WTC11 (cell line): ENCODE measurements at regions not wholly inside any gene's neighbourhood (a gene's known extent, or its start where the extent isn't known, plus 50 kb on each side); places are given as distances from the start of the nearest gene placed in this dataset.
"Not testable (repeated sequence)": the region's sequence is repeated elsewhere in the genome, so short reads cannot be mapped to it uniquely, and the experiment has no call there.

Experiments used
- ATAC-seq: fragments of 200-7000 bp; cut with Tn5 transposase; 2 replicates; pipeline ENCODE4 v1.10.0; 2021; ENCODE audit warnings: mild to moderate bottlenecking, moderate library complexity
- CTCF ChIA-PET: fragments of 300-600 bp; sonication (Branson Sonifier 250); formaldehyde crosslinking; loops from one replicate; lab custom pipeline; 2021; ENCODE audit warnings: antibody characterized with exemption; lab: Charles Lee
- POLR2A ChIA-PET: fragments of 350-600 bp; sonication (Branson Sonifier 250); formaldehyde crosslinking; loops from one replicate; lab custom pipeline; 2021; ENCODE audit warnings: antibody characterized with exemption; lab: Charles Lee
- DNase-seq: peaks from one replicate; pipeline ENCODE4 v3.0.0; 2021; ENCODE audit warnings: low spot score
- H3K27ac Mint-ChIP-seq: 2 replicates; pipeline ENCODE4 v1.8.0; 2021; ENCODE audit warnings: mixed read lengths
- H3K27me3 Mint-ChIP-seq: 2 replicates; pipeline ENCODE4 v1.8.0; 2021; ENCODE audit warnings: low read depth, mild to moderate bottlenecking, moderate library complexity, mixed read lengths
- H3K36me3 Mint-ChIP-seq: 2 replicates; pipeline ENCODE4 v1.8.0; 2021; ENCODE audit warnings: mixed read lengths
- H3K4me1 Mint-ChIP-seq: 2 replicates; pipeline ENCODE4 v1.8.0; 2022; ENCODE audit warnings: mixed read lengths
- H3K4me3 Mint-ChIP-seq: 2 replicates; pipeline ENCODE4 v1.8.0; 2021; ENCODE audit warnings: mild to moderate bottlenecking, moderate library complexity, mixed read lengths
- H3K9me3 Mint-ChIP-seq: 2 replicates; pipeline ENCODE4 v1.8.0; 2021; ENCODE audit warnings: mixed read lengths
- AFF4 ChIP-seq: sonication (generic); formaldehyde crosslinking; IDR thresholded peaks from 2 replicates; pipeline ENCODE4 v1.8.1; 2023; ENCODE audit warnings: mild to moderate bottlenecking, missing genetic modification reagents, borderline replicate concordance
- CDX4 ChIP-seq: fragments of 250-450 bp; sonication (Bioruptor Pico); IDR thresholded peaks from 2 replicates; pipeline ENCODE4 v1.9.0; 2021; ENCODE audit warnings: moderate library complexity, mild to moderate bottlenecking, inconsistent platforms, borderline replicate concordance
- E2F4 ChIP-seq: sonication (generic); formaldehyde crosslinking; IDR thresholded peaks from 2 replicates; pipeline ENCODE4 v1.8.1; 2022; ENCODE audit warnings: low read depth, mild to moderate bottlenecking, moderate library complexity, missing genetic modification reagents, borderline replicate concordance
- EMX1 ChIP-seq: fragments of 250-450 bp; sonication (Bioruptor Pico); IDR thresholded peaks from 2 replicates; pipeline ENCODE4 v1.8.0; 2021; ENCODE audit warnings: mild to moderate bottlenecking
- GRHL2 ChIP-seq: fragments of 250-450 bp; sonication (Bioruptor Pico); IDR thresholded peaks from 2 replicates; pipeline ENCODE4 v1.8.0; 2022; ENCODE audit warnings: mild to moderate bottlenecking, moderate library complexity; ENCODE audit not compliant: insufficient replicate concordance, severe bottlenecking
- IRF1 ChIP-seq: sonication (generic); formaldehyde crosslinking; IDR thresholded peaks from 2 replicates; pipeline ENCODE4 v1.8.0; 2023; ENCODE audit warnings: missing genetic modification reagents
- PRDM15 ChIP-seq: sonication (generic); formaldehyde crosslinking; IDR thresholded peaks from 2 replicates; pipeline ENCODE4 v1.8.0; 2022; ENCODE audit warnings: missing genetic modification reagents
- TF ChIP-seq, protein P1 (sequence below): fragments of 250-450 bp; sonication (Bioruptor Pico); IDR thresholded peaks from 2 replicates; pipeline ENCODE4 v2.1.2; 2022; ENCODE audit warnings: mild to moderate bottlenecking, moderate library complexity

DNA sequence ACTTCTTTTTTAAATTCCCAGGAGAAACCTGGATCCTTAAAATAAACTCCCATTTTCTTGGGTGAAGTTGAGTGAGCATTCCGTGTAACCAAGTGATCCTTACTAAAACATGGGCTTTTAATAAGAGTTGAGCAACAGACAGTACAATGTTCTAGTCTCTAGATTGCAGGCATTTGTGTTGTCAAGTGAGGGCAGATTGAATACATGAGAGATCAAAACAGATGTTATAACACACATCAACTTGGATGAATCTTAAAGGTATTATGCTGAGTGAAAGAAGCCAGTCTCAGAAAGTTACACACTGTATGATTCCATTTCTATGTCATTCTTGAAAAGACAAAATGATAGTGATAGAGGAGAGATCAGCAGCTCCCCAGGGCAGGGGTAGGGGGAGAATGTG is 213.9 kb upstream of the CCDC196 start:
- Mint-ChIP-seq H3K36me3 (no peaks in the 10 kb centered on the region), H3K27me3 (no peaks in the 10 kb centered on the region; the same call in 1 of the 2 replicates), H3K4me1 (no peaks in the 10 kb centered on the region), H3K27ac (no peak overlapping the region), H3K9me3 (peaks cover 4% of the 10 kb centered on the region), H3K4me3 (no peak overlapping the region)
- ATAC-seq: no peak
- ChIA-PET CTCF (no interaction called here), POLR2A (no interaction called here)
- DNase-seq: no peak
- no peak for TF ChIP-seq EMX1 (CRISPR knock-in tag)

DNA sequence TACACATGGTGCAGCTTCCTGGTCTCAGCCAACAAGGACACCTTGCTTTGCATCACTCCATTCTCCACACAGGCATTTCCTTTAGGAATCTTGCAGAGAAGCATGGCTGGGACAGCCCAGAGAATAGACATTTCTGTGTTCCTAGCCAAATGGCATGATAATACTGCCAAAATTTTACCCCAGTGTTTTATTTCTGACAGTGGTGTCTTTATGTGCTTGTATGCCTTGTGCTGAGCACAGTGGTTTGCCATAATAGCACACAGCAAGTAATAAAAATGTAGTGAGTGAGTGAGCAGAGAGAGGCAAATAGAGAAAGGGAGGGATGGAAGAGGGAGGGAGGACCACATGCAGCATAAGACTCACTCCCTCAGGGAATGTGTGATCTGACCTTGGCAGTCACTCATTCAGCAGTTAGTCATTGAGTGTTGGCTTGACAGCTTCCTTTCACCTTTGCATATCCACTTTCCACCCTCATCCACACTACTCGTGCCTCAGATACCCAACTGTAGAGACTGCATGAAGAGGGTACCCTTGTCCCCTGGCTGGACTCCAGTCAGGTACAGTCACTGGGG is 212.8 kb upstream of the CCDC196 start:
- peaks cover 7% of the 10 kb centered on the region; the same call in 1 of the 2 replicates for H3K9me3 Mint-ChIP-seq
- no peak overlapping the region for H3K27ac Mint-ChIP-seq
- no peaks in the 10 kb centered on the region; the same call in 1 of the 2 replicates for H3K27me3 Mint-ChIP-seq
- ChIA-PET CTCF (no interaction called here), POLR2A (no interaction called here)
- no peaks in the 10 kb centered on the region for H3K36me3 Mint-ChIP-seq
- H3K4me1 Mint-ChIP-seq: no peaks in the 10 kb centered on the region
- TF ChIP-seq E2F4 (CRISPR knock-in tag): no peak
- TF ChIP-seq AFF4 (CRISPR knock-in tag): no peak
- TF ChIP-seq, protein P1, sequence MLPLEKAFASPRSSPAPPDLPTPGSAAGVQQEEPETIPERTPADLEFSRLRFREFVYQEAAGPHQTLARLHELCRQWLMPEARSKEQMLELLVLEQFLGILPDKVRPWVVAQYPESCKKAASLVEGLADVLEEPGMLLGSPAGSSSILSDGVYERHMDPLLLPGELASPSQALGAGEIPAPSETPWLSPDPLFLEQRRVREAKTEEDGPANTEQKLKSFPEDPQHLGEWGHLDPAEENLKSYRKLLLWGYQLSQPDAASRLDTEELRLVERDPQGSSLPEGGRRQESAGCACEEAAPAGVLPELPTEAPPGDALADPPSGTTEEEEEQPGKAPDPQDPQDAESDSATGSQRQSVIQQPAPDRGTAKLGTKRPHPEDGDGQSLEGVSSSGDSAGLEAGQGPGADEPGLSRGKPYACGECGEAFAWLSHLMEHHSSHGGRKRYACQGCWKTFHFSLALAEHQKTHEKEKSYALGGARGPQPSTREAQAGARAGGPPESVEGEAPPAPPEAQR: no peak
- TF ChIP-seq GRHL2 (CRISPR knock-in tag): no peak
- TF ChIP-seq CDX4 (CRISPR knock-in tag): no peak
- no peak for TF ChIP-seq IRF1 (CRISPR knock-in tag)
- TF ChIP-seq PRDM15 (CRISPR knock-in tag): no peak
- DNase-seq (no peak), ATAC-seq (no peak)
- H3K4me3 Mint-ChIP-seq: no peak overlapping the region

DNA sequence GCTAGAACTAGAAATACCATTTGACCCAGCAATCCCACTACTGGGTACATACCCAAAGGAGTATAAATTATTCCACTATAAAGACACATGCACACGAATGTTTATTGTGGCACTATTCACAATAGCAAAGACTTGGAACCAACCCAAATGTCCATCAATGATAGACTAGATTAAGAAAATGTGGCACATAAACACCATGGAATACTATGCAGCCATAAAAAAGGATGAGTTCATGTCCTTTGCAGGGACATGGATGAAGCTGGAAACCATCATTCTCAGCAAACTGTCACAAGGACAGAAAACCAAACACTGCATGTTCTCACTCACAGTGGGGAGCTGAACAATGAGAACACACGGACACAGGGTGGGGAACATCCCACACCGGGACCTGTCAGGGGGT is 207.8 kb upstream of the CCDC196 start:
- H3K36me3 Mint-ChIP-seq, ATAC-seq, H3K27ac Mint-ChIP-seq, POLR2A ChIA-PET, CTCF ChIA-PET, H3K4me3 Mint-ChIP-seq, H3K4me1 Mint-ChIP-seq, H3K9me3 Mint-ChIP-seq, H3K27me3 Mint-ChIP-seq, DNase-seq: not testable (repeated sequence)
